ENCODE measurements at regions not wholly inside any gene's neighbourhood (a gene's known extent, or its start where the extent isn't known, plus 50 kb on each side); places are given as distances from the start of the nearest gene placed in this dataset.
"Not testable (repeated sequence)": the region's sequence is repeated elsewhere in the genome, so short reads cannot be mapped to it uniquely, and the experiment has no call there.

DNA sequence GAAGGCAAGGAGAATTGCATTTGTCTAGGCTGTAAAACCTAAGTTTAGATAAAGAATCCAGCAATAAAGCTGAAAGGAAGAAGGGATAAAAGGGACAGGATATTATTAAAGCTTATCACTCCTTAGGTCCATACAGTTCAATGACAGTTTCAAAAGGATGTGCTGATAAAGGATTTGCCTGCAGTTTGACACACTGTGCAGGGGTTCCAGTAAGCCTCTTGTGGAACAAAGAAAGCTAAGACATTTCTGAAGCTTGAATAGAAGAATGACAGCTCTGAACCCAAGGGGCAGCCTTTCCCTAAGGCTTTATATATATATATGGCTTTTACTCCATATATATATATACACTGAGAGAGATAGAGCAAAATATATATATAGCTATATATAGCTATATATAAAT lies 276.8 kb upstream of the GRM3 start:
- no peak for DNase-seq

DNA sequence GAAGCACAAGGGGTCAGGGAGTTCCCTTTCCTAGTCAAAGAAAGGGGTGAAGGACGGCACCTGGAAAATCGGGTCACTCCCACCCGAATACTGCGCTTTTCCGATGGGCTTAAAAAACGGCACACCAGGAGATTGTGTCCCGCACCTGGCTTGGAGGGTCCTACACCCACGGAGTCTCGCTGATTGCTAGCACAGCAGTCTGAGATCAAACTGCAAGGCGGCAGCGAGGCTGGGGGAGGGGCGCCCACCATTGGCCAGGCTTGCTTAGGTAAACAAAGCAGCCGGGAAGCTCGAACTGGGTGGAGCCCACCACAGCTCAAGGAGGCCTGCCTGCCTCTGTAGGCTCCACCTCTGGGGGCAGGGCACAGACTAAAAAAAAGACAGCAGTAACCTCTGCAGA lies 303.3 kb upstream of the GRM3 start:
- DNase-seq: not testable (repeated sequence)

DNA sequence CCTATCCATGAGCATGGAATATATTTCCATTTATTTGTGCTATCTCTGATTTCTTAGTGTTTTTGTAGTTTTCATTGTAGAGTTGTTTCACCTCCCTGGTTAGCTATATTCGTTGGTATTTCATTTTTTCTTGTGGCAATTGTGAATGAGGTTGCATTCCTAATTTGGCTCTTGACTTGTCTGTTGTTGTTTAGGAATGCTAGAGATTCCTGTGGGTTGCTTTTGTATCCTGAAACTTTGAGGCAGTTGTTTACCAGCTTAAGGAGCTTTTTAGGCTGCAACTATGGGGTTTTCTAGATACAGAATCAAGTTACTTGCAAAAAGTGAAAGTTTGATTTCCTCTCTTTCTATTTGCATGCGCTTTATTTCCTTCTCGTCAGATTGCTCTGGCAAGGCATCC lies 304.7 kb upstream of the GRM3 start:
- no peak for DNase-seq

DNA sequence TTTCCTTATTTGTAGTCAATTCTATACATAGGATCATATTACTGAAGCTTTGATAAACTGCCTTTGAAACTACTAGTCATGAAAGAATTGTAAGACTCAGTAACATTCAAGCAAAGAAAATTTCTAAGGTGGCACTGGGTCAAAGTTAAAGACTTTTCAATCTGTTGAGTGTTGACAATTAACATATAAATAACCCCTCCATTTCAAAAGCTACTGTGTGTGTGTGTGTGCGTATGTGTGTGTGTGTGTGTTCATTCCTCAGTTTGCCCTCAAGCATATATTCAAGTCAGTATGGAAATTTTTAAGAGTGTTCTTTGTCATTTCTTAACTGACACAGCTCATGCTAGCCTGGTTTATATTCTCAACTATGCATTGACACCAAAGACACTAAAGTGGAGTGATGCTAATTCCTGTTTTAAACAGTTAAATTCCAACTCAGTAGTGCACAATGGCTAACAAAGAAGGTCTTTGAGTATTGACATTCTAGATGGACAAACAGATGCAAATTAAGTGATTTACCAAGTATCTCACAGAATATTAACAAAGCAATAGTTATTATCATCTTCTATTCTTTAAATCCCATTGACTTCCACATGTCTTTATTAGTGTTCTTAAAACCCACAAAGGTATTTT lies 314.8 kb upstream of the GRM3 start:
- no peak for DNase-seq

DNA sequence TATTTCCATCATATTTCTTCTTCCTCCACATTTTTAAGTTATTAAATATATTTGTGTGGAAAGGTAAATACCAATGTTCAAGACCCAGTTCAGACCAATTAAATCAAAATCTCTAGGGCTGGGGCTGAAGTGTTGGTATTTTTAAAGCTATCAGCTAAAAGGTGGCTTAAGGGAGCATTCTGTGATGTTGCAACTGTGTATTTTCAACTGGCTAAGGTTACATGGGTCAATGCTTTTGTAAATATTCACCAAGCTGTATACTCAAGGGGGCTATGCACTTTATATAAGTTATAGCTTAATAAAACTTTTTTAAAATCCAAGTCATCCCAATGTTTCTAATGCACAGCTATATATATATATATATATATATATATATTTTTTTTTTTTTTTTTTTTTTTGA lies 316.9 kb upstream of the GRM3 start:
- no peak for DNase-seq

DNA sequence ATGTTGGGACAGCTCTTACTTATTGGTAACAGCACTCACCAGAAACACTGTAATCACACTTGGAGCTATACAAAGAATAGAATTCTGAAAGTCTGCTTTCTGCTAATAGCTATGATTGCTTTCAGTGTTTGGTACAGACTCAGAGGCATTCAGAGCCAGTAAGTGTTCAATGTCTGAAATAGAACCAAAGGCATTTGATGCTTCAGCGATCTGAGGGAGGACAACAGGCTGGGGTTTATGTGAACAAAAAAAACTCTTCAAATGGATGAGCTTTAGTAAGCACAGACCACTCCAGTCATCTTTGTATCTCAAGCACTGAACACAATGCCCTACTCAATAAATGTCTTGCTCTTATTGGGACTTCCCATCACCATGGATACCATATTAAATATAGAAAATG lies 322.8 kb upstream of the GRM3 start:
- DNase-seq: no peak

DNA sequence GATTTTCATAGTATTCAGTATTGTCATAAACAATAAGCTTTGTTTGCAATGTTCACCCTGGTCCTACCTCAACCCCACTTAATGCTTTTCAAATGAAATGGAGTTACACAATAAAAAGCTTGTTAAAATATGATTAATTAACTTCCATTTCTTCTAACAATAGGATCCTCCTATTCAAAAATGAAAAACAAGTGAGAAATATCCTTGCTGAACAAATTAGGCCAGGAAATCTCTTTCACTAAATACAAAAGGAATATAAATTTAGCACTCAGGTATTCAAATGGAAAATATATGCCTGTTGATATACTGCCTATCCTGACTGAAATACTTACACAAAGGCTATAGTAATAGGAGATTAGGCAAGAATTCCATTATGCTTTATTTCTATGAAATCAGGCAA lies 323.4 kb upstream of the GRM3 start:
- DNase-seq: no peak

DNA sequence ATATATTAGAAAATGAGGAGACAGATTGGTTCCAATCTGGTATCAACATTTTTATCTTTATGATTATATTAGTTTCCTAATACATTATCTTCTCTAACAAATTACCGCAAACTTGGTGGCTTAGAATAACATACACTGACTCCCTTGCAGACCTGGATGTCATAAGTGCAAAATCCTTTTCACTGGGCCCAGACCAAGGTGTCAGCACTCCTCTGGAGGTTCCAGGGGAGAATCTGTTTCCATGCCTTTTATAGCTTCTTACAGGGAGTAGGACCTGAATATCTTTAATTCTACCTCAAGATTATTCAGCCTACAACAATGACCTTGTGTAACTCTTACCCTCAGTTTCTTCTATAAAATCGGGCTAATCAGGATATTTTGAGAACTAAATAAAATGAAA lies 329.9 kb upstream of the GRM3 start:
- DNase-seq: no peak

DNA sequence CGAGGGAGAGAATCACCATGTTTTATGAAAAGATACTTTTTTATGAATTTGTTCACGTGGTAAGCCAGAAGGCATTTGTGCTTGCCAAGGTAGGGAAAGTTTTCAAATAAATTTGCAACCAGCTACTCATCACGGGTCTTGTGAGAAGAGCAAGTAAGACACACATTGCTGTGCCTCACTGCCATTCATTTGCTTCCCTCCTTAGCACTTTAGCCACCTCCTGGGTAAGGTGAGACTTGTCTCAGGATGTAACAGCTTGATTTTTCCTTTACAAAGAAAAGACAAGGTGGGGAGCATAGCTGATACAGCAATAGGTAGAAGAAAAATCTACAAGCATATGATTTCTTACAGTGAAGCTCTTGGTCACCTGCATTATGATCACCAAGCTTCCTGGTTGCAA lies 342.4 kb upstream of the GRM3 start:
- no peak for DNase-seq

DNA sequence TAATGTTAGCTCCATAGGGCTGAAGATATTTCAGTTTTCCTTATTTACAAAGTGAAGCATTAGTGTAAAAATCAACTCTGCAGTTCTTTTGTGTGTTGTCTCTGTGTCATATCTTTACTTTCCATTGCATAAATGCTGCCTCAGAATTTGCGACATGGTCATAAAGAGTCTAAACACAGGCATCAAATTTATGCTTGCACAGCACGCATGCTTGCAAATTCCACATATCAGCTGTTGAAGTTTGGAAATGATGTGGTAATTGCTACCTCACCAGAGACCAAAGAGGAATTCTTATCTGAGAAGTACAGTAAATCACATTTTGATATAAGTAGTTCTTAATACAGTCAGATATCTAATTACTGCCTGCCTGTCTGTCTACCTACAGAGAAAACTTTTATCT lies 348.2 kb upstream of the GRM3 start:
- DNase-seq: no peak

DNA sequence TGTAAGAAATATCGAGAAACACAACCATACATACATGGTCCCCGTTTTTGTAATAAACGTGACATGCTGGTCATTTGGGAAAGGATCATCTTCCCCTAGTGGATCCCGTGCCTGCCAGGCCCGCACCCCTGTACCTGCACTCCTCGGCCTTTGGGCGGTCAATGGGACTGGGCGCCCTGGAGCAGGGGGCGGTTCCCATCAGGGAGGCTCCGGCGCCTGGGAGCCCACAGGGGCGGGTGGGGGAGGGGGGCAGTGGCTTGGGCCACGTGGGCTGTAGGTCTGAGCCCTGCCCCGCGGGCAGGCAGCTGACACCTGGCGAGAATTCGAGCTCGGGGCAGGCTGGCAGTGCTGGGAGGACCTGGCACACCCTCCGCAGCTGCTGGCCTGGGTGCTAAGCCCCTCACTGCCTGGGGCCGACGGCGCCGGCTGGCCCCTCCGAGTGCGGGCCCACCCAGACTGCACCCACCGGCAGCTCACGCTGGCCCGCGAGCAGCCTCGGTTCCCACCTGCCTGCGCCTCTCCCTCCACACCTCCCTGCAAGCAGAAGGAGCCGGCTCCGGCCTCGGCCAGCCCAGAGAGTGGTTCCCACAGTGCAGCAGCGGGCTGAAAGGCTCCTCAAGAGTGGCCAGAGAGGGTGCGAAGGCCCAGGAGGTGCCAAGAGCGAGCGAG lies 361.6 kb upstream of the GRM3 start:
- no peak for DNase-seq

DNA sequence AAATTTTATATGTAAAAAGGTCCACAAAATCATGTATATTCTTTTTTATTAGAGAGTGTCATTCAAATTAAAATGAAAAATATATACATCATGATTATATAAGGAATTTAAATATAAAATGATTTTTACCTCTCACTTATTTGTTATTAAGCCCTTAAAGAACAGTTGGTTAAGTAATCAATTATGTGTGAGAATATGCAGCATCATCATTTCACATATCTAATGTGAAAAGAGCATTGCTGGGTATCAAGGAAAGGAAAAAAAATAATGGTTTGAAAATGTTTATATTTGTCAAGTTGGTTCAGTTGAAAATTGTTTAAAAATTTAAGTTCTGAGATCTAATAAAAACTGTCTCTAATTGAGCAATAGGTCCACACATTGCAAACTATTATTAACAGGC lies 363.6 kb upstream of the GRM3 start:
- no peak for DNase-seq

DNA sequence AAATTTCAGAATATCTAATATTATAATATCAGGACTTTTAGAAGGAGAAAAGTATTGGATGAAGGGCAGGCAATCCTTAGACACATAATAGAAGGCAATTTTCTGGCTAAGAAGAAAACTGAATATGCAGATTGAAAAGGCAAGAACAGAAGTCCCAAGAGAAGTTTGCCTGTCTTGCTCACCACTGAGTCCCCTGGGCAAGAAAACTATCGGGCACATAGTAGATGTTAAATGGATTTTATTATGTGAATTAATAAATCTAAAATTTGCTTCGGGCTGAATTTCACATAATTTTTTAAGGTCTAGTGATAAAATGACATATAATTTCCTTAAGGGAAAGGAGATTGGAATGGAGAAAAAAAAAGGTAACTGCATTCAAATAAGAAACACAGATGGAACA lies 380.9 kb upstream of the GRM3 start:
- no peak for DNase-seq

DNA sequence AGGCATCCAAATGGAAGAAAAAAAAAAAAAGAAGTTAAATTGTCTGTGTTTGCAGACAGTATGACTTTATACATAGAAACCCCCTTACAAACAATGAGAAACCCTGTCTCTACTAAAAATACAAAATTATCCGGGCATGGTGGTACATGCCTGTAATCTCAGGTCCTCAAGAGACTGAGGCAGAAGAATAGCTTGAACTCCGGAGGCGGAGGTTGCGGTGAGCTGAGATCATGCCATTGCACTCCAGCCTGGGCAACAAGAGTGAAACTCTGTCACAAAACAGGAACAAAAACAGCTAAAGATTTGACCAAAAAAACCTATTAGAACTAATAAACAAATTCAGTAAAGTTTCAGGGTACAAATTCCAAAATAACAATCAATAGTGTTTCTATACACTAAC lies 385.8 kb upstream of the GRM3 start:
- DNase-seq: no peak

DNA sequence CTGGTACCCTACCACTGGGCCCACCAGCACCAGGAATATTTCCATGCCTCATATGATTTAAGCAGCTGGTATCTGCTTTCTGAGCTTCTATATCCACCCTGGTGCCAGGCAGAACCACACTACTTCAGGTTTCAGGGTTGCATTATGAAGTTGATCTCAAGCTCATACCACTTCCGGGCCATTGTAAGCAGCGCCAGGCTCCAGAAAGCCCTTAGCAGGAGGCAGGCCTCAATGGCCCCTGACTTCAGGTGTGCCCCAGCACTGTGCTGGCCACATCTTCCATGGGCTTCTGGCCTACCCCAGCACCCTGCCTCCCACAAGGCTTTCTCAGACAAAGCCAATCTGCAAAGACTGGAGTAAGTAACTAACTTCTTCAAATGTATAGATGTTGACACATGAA lies 391.3 kb upstream of the GRM3 start:
- no peak for DNase-seq

DNA sequence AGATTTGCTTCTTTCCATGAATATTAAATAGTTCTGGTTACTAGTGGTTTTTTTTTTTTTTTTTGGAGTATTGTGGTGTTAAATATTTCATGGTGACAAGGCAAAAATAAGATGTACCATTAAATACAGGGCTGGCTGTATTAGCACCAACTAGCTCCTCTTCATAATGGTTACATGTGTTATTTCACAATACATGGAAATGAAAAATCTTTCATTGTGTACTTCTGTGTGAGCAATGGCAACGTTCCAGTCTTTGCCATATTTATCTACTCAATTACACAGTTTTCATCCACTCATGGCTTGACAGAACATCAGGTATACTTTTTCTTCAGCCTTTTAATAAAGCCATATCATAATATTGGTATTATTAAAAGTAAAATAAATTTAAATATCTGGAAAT lies 394.7 kb upstream of the GRM3 start:
- no peak for DNase-seq

DNA sequence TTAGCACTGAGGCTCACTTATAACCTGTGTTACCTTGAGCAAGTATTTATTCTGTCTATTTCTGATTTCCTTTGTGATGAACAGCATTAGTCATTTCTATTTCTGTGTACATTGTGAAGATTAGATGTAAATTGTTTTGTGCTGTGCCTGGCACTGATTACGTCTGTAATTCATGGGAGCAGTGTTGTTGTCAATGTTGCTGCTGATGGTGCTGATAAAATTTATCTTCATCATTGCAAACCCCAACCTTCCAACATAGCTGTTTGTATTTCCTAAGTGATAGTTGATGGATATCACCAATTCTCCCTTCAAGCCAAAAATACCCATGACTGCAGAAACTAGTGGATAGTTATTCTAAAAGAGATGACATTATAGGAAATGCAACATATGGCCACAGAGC lies 400.5 kb upstream of the GRM3 start:
- no peak for DNase-seq

DNA sequence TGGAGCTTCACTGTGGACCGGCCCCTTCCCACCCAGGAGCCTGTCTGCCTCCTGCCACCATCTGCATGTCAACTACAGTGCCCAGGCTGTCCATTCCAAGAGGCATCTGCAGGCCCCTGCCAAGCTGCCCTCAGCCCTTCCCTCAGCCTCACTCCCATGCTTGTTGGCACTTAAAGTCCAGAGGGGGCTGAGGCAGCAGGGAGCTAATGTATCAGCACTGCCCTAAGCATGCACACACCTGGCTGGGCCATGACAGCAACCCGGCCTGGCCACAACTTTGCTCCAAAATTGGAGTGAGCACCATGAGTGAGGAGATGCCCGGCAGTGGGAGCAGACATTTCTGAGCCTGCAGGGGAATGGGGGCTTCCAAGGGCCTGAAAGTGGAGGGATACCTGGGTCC lies 417.5 kb upstream of the GRM3 start:
- DNase-seq: no peak

DNA sequence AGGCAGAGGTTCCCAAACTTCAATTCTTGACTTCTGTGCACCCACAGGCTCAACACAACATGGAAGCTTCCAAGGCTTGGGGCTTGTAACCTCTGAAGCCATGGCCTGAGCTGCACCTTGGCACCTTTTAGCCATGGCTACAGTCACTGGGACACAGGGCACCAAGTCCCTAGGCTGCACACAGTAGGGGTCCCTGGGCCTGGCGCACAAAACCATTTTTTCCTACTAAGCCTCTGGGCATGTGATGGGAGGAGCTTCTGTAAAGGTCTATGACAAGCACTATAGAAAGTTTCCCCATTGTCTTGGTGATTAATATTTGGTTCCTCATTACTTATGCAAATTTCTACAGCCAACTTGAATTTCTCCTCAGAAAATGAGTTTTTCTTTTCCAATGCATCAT lies 420.9 kb upstream of the GRM3 start:
- no peak for DNase-seq

DNA sequence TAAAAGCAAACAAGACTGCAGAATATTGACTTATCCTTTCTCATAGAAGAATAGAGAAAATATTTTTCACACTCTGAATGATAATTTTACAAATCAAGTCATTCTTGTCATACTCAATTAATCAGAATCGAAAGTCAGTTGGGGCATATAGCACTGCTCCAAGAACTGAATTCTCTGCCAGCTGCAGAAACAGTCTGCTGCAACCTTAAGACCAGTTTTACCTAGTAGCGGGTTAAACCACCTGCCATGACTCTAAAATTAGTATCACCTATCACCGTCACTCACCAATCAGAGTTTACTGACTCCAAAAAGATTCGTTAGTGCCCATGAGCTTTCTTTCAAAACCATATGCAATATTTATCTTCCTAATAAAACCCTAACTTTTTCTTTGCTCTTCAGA lies 429.0 kb upstream of the GRM3 start:
- no peak for DNase-seq

DNA sequence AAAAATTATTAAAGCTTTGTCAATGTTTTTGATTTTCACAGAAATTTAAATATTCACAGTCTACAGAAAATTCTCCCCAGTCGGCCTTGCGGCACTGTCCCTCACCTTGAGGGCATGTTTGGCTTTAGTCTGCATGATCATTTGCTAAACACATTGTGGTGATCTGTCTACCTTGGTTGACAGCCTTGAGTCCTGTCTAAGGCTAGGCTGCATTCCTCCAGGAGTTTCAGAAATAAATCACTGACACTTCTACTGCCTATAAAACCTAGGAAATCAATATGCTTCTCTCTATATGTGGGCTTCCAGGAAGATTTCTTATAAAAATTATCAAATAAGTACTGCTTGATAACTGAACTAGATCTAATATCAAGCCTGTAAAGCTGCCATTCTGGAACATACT lies 430.7 kb upstream of the GRM3 start:
- DNase-seq: no peak

DNA sequence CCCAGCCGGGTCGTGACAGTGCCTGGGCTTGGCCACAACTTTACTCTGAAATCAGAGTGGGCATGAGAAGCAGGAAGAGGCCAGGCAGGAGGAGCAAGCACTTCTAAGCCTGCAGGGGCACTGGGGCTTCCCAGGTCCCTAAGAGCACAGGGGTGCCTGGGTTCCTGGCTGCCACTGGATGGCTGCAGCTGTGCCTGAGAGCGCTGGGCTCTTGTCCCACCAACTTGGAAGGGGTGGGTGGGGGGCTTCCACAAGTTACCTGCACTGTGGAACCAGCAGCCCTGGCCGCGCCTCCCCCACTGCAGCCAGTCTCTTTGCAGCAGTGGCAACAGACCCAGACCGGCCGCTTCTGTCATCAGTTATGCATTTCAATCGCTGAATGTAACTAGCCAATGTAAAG lies 434.7 kb upstream of the GRM3 start:
- DNase-seq: no peak

DNA sequence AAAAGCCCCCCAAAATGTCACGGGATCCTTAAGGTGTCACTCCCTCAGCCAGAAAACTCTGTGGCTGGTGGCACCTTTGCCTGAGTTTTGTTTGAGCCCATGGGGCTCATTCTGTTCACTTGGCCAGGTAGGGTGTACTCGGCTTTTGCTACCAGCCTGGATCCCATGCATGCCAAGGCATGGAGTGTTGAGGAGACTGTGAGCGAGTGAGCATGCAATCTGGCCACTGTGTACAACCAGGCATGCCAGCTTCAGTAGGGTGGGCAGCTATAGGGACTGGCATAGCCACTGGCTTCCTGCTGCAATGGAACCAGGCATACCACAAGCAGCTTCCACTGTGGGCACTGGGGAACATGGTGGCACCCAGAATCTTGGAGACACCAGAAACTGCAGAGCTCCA lies 436.0 kb upstream of the GRM3 start:
- no peak for DNase-seq

DNA sequence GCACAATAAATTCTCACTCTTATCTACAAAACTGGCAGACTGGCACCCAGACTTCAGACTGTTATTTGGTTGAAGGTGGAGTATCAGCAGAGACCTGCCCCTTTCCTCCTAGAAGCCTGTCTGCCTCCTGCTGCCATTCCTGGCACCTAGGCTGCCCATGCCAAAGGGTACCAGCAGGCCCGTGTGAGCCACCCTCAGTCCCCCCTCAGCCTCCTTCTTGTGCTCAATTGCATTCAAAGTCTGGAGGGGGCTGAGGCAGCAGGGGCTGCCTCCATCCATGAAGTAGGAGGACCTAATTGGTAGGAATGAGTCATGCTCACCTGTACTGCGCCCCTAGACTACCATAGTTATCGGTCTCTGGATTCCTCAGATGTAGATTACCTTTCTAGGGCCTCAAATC lies 440.9 kb upstream of the GRM3 start:
- DNase-seq: no peak

DNA sequence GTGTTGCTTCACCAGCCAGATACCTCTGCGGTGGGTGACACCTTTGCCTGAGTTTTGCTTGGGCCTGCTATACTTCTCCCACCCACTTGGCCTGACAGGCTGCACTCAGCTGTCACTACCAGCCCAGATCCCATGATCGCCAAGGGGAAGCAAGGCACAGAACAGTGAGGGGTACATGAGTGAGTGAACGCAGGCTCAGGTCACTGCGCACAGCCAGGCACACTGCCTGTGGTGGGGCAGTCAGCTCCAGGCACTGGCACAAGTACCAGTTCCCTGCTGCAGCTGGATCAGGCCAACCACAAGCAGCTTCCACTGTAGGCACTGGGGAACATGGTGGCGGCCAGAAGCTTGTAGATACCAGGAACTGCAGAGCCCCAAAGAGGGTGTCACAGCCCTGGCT lies 441.9 kb upstream of the GRM3 start:
- DNase-seq: no peak
